ENCODE measurements at regions not wholly inside any gene's neighbourhood (a gene's known extent, or its start where the extent isn't known, plus 50 kb on each side); places are given as distances from the start of the nearest gene placed in this dataset.
A peak's percentile ranks its signal among the peaks of the same experiment; 100 is the strongest.

DNA sequence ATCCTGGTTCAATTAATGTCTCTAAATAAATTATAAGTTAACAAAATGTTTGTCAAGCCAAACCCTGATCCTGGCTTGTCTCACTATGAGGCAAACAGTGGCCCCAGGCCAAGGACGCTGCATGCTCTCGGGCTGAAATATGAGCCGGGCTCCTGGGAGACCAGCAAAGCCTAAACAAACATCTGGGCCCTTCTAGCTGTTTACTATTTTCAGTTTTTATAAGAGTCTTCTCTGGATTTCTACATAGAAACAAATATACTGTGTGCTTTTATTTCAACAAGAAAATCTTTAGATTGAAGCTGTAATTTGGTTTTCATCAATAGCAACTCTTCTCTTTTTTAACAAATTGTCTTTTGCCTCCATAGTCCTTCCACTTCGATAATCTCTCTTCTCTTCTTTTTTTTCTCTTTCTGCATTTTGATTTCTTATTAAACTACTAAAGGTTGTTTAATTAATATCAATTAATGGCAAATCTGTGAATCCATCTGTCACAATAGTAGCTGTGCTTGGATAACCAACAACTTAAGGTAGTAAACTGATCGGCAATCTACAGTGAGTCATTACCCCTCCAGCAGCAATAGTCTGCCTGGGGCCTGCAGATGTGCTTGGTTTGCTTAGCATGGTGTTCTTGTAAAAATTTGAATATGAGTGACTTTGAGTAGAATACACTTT is 83.3 kb upstream of the DNAJC1 start (continued):
- TF ChIP-seq, protein P1, sequence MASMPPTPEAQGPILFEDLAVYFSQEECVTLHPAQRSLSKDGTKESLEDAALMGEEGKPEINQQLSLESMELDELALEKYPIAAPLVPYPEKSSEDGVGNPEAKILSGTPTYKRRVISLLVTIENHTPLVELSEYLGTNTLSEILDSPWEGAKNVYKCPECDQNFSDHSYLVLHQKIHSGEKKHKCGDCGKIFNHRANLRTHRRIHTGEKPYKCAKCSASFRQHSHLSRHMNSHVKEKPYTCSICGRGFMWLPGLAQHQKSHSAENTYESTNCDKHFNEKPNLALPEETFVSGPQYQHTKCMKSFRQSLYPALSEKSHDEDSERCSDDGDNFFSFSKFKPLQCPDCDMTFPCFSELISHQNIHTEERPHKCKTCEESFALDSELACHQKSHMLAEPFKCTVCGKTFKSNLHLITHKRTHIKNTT (CRISPR knock-in tag; IDR thresholded peaks at IDR 0.05), result no peak
- TF ChIP-seq PITX1 (CRISPR knock-in tag; IDR thresholded peaks at IDR 0.05) (peak; percentile 53; the same call in 1 of the 2 replicates), SOX6 (IDR thresholded peaks at IDR 0.05) (no peak), SOX6 (CRISPR knock-in tag; IDR thresholded peaks at IDR 0.05) (0 out of 2 replicates have a peak, but pooled peaks have one; percentile 22), ZNF383 (CRISPR knock-in tag; IDR thresholded peaks at IDR 0.05; ENCODE audit: borderline replicate concordance) (no peak), CHCHD3 (CRISPR knock-in tag; IDR thresholded peaks at IDR 0.05) (no peak), PRMT3 (CRISPR knock-in tag; IDR thresholded peaks at IDR 0.05; ENCODE audit: borderline replicate concordance, low read depth) (no peak), ZNF33A (CRISPR knock-in tag; IDR thresholded peaks at IDR 0.05; ENCODE audit: borderline replicate concordance) (no peak), ADNP (CRISPR knock-in tag; IDR thresholded peaks at IDR 0.05) (no peak), ZNF577 (CRISPR knock-in tag; IDR thresholded peaks at IDR 0.05; ENCODE audit: borderline replicate concordance, low read depth) (no peak), EEA1 (CRISPR knock-in tag; IDR thresholded peaks at IDR 0.05; ENCODE audit: borderline replicate concordance) (no peak), FOXA3 (CRISPR knock-in tag; IDR thresholded peaks at IDR 0.05) (peak; percentile 54; the same call in 1 of the 2 replicates), HNF4A (CRISPR knock-in tag; IDR thresholded peaks at IDR 0.05) (peak; percentile 40; the same call in 1 of the 2 replicates), SALL1 (CRISPR knock-in tag; IDR thresholded peaks at IDR 0.05) (peak; percentile 54), SIX4 (CRISPR knock-in tag; IDR thresholded peaks at IDR 0.05) (peak; percentile 97), MAFF (IDR thresholded peaks at IDR 0.05; ENCODE audit: low read depth, low read length) (no peak), FOXA1 (IDR thresholded peaks at IDR 0.05) (no peak), FOXA1 (CRISPR knock-in tag; IDR thresholded peaks at IDR 0.05) (0 out of 2 replicates have a peak, but pooled peaks have one; percentile 22), HMG20A (CRISPR knock-in tag; IDR thresholded peaks at IDR 0.05; ENCODE audit: borderline replicate concordance) (peak; percentile 18; the same call in 1 of the 2 replicates), SOX13 (IDR thresholded peaks at IDR 0.05) (no peak), SOX13 (CRISPR knock-in tag; conservative IDR thresholded peaks at IDR 0.05 in 1 of 2, IDR thresholded peaks at IDR 0.05 in 1 of 2) (peak in 1 of 2 experiments; percentile 16; a peak in 1 of 4 replicates), RARA (CRISPR knock-in tag; IDR thresholded peaks at IDR 0.05) (0 out of 2 replicates have a peak, but pooled peaks have one; percentile 12)
- TF ChIP-seq, protein P2, sequence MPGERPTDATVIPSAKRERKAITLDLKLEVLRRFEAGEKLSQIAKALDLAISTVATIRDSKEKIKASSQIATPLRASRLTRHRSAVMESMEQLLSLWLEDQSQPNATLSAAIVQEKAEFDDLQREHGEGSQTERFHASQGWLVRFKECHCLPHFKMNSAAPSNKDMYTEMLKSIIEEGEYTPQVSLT (CRISPR knock-in tag; IDR thresholded peaks at IDR 0.05; ENCODE audit: borderline replicate concordance, low read depth), result no peak
- TF ChIP-seq, protein P3, sequence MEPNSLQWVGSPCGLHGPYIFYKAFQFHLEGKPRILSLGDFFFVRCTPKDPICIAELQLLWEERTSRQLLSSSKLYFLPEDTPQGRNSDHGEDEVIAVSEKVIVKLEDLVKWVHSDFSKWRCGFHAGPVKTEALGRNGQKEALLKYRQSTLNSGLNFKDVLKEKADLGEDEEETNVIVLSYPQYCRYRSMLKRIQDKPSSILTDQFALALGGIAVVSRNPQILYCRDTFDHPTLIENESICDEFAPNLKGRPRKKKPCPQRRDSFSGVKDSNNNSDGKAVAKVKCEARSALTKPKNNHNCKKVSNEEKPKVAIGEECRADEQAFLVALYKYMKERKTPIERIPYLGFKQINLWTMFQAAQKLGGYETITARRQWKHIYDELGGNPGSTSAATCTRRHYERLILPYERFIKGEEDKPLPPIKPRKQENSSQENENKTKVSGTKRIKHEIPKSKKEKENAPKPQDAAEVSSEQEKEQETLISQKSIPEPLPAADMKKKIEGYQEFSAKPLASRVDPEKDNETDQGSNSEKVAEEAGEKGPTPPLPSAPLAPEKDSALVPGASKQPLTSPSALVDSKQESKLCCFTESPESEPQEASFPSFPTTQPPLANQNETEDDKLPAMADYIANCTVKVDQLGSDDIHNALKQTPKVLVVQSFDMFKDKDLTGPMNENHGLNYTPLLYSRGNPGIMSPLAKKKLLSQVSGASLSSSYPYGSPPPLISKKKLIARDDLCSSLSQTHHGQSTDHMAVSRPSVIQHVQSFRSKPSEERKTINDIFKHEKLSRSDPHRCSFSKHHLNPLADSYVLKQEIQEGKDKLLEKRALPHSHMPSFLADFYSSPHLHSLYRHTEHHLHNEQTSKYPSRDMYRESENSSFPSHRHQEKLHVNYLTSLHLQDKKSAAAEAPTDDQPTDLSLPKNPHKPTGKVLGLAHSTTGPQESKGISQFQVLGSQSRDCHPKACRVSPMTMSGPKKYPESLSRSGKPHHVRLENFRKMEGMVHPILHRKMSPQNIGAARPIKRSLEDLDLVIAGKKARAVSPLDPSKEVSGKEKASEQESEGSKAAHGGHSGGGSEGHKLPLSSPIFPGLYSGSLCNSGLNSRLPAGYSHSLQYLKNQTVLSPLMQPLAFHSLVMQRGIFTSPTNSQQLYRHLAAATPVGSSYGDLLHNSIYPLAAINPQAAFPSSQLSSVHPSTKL (CRISPR knock-in tag; IDR thresholded peaks at IDR 0.05), result peak; percentile 63
- TF ChIP-seq, protein P4, sequence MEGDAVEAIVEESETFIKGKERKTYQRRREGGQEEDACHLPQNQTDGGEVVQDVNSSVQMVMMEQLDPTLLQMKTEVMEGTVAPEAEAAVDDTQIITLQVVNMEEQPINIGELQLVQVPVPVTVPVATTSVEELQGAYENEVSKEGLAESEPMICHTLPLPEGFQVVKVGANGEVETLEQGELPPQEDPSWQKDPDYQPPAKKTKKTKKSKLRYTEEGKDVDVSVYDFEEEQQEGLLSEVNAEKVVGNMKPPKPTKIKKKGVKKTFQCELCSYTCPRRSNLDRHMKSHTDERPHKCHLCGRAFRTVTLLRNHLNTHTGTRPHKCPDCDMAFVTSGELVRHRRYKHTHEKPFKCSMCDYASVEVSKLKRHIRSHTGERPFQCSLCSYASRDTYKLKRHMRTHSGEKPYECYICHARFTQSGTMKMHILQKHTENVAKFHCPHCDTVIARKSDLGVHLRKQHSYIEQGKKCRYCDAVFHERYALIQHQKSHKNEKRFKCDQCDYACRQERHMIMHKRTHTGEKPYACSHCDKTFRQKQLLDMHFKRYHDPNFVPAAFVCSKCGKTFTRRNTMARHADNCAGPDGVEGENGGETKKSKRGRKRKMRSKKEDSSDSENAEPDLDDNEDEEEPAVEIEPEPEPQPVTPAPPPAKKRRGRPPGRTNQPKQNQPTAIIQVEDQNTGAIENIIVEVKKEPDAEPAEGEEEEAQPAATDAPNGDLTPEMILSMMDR (CRISPR knock-in tag; IDR thresholded peaks at IDR 0.05), result no peak

All from HepG2 (cell line).